NCI-H1436 treated with DMSO at 0.1 percent for 48 hours (cell line): ENCODE measurements at regions not wholly inside any gene's neighbourhood (a gene's known extent, or its start where the extent isn't known, plus 50 kb on each side); places are given as distances from the start of the nearest gene placed in this dataset.
"Not testable (repeated sequence)": the region's sequence is repeated elsewhere in the genome, so short reads cannot be mapped to it uniquely, and the experiment has no call there.

Experiments used
- DNase-seq: peaks from one replicate; lab custom pipeline; 2025; lab: John Stamatoyannopoulos, UW

GRCh38 chr2:207363761-207364290, 165.9 kb upstream of the CREB1 start:
- no peak for DNase-seq

GRCh38 chr2:207370646-207371045, 159.1 kb upstream of the CREB1 start:
- no peak for DNase-seq

- no peak for DNase-seq
Observed at GRCh38 chr2:207371877-207372276, 157.9 kb upstream of the CREB1 start.

DNA sequence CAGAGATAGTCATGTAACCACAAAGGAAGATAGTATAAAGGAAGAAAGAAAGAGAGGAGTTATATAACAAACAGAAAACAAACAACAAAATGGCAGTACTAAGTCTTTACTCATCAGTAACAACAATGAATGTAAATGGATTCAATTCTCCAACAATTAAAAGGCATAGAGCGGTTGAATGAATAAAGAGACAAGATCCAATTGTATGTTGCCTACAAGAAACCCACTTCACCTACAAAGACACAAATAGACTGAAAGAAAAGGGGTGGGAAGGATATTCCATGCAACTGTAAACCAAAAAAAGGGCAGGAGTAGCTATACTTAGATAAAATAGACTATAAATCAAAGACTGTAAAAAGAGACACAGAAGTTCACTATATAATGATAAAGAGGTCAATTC, 157.3 kb upstream of the CREB1 start:
- no peak for DNase-seq

- DNase-seq, result no peak
Observed at GRCh38 chr2:207375207-207375875, 154.4 kb upstream of the CREB1 start.

- DNase-seq, result not testable (repeated sequence)
Observed at GRCh38 chr2:207378620-207379019, 151.1 kb upstream of the CREB1 start.

DNA sequence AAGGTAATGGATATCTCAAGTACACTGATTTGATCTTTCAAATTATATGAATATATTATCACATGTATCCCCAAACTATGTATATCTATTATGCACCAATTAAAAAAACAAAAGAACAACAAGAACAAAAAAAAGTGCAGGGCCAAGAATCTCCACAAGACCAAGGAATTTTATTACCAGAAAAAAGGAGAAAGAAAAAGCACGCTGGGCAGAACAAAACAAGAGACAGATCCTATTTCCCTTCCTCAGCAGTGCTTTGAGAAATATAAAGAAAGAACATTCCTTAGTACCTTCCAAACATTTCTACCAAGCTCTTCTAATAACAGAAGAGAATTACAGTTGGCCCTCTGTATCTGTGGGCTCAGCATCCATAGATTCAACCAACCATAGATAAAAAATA, 144.7 kb upstream of the CREB1 start:
- DNase-seq, result no peak

GRCh38 chr2:207385903-207386302, 143.9 kb upstream of the CREB1 start:
- no peak for DNase-seq

DNA sequence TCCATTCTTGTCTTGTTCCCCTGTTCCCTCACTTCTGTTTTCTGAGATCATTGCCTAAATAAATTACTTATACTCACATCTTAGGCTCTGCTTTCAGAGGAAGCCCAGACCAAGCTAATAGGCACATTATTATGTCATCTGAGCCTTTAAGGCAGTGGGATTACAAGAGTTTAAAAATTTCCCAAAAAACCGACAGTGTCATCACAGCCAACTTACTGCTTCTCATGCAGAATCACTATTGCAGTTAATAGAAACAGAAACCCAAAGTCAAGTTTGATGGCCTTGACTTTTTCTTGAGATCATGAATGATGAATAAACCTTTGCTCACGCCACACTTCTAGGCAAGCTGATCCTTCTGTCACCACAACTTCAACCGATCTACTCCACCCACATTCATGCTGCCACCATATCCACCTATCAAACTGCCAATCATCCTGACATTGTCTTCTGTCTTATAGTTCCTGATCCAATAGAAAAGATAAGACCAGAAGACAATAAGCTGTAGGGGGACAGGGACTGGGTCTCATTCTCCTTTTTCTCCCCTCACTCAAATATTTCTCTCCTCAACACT, 142.7 kb upstream of the CREB1 start:
- DNase-seq, result no peak

GRCh38 chr2:207390302-207391095, 139.3 kb upstream of the CREB1 start:
- peak; percentile 70 for DNase-seq

DNA sequence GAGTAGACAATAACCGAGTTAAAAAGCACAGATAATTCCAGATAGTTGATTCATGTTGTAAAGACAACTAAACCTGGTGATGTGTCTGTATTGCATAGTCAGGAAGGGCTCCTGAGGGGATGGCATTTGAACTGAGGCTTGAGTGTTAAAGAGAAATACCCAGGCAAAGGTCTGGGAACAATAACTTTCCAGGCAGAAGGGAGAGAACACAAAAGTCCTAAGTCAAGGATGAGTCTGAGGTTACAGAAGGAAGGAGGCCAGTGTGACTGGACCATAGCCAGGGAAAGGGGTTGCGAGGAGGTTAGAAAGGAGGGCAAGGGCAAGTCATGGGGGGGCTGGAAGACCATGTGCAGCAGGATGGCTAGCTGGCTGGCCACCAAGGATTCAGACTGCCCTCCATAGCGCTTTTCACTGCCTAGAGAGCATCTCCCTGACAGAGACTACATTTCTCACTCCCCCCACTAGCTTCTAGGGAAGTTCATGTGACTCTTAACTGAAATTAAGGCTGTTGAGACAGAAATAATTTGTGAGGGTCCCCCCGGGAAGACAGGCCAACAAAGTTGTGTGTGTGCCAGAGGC, 135.5 kb upstream of the CREB1 start:
- no peak for DNase-seq

- DNase-seq, result no peak
Observed at GRCh38 chr2:207394812-207395534, 134.8 kb upstream of the CREB1 start.

DNA sequence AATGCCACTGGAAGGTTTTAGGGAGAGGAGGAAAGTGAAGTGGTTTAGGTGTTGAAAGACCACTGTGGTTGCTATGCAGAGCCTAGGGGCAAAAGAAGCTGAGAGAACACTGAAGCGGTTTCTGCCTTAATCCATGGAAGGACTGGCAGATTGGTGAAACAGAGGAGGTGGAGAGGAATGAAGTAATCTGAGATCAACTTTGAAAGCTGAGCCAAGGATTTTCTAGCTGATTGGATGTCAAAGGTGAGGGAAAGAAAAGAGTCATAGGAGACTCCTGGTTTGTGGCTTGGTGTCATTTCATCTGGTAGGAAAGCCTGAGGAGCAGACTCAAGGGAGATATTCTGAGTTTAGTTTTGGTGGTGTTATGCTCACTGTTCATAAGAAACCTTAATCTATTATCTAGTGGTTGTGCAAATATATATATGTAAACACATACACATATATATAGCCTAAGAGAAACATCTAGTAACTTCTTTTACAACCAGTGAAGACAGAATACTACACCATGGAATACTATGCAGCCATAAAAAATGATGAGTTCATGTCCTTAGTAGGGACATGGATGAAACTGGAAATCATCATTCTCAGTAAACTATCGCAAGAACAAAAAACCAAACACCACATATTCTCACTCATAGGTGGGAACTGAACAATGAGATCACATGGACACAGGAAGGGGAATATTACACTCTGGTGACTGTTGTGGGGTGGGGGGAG, 134.1 kb upstream of the CREB1 start:
- DNase-seq, result no peak

DNA sequence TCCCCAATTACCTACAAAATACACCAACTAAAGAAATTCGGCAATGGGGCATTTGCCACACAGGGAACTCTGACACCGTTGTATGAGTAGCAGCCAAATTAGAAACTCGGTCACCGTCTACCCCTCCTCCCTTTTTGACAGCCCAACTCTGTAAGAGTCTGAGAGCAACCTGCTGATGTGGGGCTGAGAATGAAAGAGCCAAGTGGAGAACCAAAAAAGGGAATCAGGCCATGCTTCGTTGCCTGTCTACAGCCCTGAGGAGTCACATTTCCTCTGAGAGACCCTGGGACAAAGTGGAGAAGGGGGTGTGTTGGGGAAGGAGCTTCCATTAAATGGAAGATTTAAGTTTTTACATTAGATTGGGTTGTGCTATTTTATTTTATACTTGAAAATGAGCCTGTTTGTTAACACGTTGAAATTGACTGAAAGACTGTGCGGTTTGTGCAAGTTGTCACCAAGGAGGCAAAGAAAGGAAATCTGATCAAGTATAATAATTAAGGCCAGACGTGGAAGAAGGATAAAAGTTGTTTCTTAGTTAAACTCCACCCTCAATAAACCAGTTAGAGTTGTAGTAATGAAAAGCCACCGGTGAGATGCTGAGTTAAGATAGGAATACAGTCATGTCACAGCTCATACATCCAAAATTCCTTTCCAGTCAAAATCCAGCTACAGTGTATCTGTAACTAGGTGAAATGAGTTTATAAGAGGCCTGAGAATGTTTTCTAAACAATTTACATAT, 131.7 kb upstream of the CREB1 start:
- DNase-seq, result no peak

- no peak for DNase-seq
Observed at GRCh38 chr2:207399301-207399700, 130.5 kb upstream of the CREB1 start.

- no peak for DNase-seq
Observed at GRCh38 chr2:207401338-207401737, 128.4 kb upstream of the CREB1 start.

DNA sequence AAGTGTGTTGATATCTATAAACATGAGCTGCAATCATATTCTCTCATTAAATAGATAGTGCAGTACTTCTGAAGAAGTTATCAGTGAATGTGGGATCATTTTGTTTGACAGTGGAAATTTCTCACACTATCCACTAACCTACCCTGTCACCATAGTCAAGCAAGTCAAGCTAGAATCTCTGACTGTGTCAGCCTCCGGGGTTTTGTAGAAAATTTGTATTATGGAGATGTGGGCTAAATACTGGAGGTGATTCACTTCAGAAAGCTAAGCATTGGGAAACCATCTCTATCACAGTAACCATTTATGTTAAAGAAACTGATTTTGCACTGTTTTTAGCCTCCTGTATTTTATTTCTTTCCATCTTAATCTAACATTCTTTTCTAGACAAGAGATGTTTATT, 126.6 kb upstream of the CREB1 start:
- DNase-seq, result no peak

DNA sequence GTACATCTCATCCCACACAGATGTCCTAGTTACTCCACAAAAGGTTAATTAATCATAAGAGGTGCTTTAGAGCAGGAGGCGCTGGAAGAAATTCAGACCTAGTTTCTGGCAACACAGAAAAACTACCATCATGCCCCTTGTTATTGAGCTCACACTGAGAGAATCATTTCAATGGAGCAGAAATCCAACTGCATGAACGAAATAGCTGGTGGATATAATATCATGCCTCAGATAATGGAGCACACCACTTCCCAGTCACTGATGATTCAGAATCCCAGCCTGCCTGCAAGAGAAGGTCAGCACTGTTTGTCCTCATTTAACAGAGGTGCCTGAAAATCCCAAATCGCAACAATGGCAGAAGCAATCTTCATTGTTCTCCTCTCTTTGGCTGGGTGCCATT, 125.8 kb upstream of the CREB1 start:
- DNase-seq, result no peak

DNA sequence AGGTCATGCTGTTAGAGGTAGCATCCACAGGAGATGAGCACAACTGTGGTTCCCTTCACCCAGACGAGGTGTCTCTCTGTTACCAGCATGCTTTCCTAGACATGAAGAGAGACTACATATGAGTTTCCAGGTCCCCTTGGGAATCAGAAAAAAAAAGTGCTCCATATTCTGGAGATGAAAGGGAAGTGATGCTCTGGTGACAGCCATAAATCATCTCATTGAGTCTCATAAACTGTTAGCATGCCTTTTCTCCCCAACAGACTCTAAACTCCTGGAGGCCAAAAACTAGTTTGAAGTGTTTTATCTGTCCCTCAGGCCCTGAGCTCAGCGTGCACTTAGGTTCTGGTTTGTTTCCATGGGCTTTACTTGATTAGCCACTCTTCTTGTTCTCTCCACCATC, 124.6 kb upstream of the CREB1 start:
- no peak for DNase-seq

DNA sequence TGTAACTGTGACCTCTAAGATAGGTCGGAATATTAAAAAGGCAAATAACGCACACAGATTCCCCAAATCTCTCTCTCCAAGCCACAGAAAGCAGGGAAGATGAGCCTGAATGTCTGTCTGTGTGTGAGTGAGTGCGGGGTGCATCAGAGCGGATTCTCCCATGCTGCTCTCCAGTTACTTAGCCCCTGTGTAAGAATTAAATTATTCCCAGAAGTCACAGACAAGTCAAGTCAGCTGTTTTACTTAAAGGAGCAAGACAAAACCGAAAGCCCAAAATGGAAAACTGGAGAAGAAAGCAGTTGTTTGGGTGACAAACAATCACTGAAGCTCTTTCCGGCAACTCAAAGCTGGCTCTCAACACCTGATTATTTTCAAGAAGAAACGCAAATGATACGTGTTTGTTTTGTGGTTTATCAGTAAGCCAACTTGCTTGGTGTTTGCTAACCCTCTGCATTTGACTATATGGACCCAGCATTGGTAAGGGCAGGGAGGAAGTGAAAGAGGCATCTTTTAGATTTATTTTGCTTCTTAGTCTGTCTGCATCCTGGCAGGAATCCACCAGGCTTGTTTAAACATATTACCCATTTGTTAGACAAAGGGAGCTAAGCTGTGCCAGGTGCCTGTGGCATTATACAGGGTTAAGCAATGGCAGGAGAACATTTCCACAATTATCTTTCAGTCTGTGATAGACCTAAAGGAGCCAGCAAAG, 121.5 kb upstream of the CREB1 start:
- peak; percentile 99 for DNase-seq
